ENCODE measurements at regions not wholly inside any gene's neighbourhood (a gene's known extent, or its start where the extent isn't known, plus 50 kb on each side); places are given as distances from the start of the nearest gene placed in this dataset.

DNA sequence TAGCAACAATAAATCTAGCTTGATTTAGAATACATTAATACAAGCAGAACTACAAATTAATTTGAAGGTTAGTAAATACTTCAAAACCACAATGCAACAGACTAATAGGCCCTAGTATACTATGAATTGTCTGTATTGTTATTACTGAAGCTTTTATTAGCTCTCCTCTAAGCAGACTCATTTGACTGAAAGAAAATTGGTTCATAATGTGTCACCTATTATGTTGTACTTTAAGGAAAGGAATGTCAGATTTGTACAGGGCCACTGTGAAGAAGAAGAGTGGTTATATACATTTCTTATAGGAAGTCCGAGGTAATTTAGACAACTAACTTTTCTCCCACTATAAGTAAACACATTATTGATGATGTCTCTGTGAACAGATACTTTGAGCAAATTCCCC, 954.5 kb downstream of the ZPLD1 start:
- ChIA-PET POLR2A (no interaction called here), CTCF (no interaction called here)
- DNase-seq (ENCODE audit: low read depth, low spot score) (no peak), ATAC-seq (no peak)
- no peaks in the 10 kb centered on the region for H3K36me3 ChIP-seq (ENCODE audit: control insufficient read depth, insufficient read depth, low read length)
- H3K4me1 ChIP-seq (ENCODE audit: control insufficient read depth, insufficient read depth, low read length) = no peaks in the 10 kb centered on the region
- no peak overlapping the region for H3K4me3 ChIP-seq (ENCODE audit: low read depth in 2 of 2, low read length in 2 of 2)
- in situ Hi-C loops (cut with HindIII; ENCODE audit: low pct_unique_long_range_greater_than_20kb, low sequenced_read_pairs) (no loop called here), intact Hi-C loops (cut with micrococcal nuclease; ENCODE audit: unreplicated experiment) (loop anchor here (10.0 kb wide), 1 partner anchor 525 kb away; no protein-coding TSS in a partner anchor)
- H3K9me3 ChIP-seq (ENCODE audit: control insufficient read depth, insufficient read depth, low read depth, low read length) = no peaks in the 10 kb centered on the region; the same call in 1 of the 2 replicates
- no peak for TF ChIP-seq POLR2AphosphoS5 (IDR thresholded peaks at IDR 0.05; ENCODE audit: low read depth, low read length)
- H3K27ac ChIP-seq (ENCODE audit: low read length) = no peak overlapping the region
- no peaks in the 10 kb centered on the region for H3K27me3 ChIP-seq (ENCODE audit: control insufficient read depth, insufficient read depth, low read length)
- BruUV-seq (replicated peaks) = no TSS peak

DNA sequence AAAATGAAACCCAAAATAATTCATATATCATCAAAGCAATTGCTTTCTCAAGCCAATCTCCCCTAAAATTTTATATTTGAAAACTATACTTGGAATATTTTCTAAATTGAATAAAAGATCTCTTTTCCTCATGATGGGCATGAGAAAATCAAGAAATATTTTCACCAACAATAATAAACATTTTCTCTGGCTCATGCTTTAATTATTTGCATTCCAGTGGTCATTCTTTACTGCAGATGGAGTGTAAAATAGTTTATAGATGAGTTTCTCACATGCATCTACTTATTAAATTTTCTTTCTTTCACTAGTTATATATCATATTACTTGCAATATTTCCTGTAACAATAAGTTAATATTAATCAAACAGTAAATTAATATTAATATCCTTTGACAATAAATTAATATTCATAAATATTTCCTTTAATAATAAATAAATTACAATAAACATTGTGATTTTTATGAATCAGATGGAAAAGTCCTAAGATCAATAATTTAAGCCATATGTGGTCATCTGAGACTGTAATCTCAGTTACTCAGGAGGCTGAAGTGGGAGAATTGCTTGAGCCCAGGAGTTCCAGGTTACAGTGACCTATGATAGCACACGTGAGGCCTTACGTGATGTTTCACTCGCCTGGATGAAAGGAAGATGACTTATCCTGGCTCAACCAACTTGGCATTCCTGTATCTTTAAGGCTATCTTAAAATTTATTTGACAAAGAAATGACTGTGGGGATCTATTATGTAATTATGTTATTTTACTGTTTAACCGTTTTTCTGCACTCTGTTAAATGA, 958.8 kb downstream of the ZPLD1 start:
- Histone ChIP-seq H3K4me1 (ENCODE audit: control insufficient read depth, insufficient read depth, low read length) (no peaks in the 10 kb centered on the region), H3K4me3 (ENCODE audit: low read depth in 2 of 2, low read length in 2 of 2) (no peak overlapping the region), H3K9me3 (ENCODE audit: control insufficient read depth, insufficient read depth, low read depth, low read length) (no peaks in the 10 kb centered on the region; the same call in none of the 2 replicates), H3K36me3 (ENCODE audit: control insufficient read depth, insufficient read depth, low read length) (no peaks in the 10 kb centered on the region), H3K27ac (ENCODE audit: low read length) (no peak overlapping the region), H3K27me3 (ENCODE audit: control insufficient read depth, insufficient read depth, low read length) (no peaks in the 10 kb centered on the region)
- in situ Hi-C loops (cut with HindIII; ENCODE audit: low pct_unique_long_range_greater_than_20kb, low sequenced_read_pairs) = no loop called here
- intact Hi-C loops (cut with micrococcal nuclease; ENCODE audit: unreplicated experiment) = no loop called here
- ChIA-PET CTCF (no interaction called here), POLR2A (no interaction called here)
- DNase-seq (ENCODE audit: low read depth, low spot score) = no peak
- TF ChIP-seq, protein P1, sequence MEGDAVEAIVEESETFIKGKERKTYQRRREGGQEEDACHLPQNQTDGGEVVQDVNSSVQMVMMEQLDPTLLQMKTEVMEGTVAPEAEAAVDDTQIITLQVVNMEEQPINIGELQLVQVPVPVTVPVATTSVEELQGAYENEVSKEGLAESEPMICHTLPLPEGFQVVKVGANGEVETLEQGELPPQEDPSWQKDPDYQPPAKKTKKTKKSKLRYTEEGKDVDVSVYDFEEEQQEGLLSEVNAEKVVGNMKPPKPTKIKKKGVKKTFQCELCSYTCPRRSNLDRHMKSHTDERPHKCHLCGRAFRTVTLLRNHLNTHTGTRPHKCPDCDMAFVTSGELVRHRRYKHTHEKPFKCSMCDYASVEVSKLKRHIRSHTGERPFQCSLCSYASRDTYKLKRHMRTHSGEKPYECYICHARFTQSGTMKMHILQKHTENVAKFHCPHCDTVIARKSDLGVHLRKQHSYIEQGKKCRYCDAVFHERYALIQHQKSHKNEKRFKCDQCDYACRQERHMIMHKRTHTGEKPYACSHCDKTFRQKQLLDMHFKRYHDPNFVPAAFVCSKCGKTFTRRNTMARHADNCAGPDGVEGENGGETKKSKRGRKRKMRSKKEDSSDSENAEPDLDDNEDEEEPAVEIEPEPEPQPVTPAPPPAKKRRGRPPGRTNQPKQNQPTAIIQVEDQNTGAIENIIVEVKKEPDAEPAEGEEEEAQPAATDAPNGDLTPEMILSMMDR (IDR thresholded peaks at IDR 0.05) = no peak
- no peak for TF ChIP-seq SIN3A (IDR thresholded peaks at IDR 0.05; ENCODE audit: borderline replicate concordance, insufficient read depth, low read depth, low read length)
- TF ChIP-seq POLR2AphosphoS5 (IDR thresholded peaks at IDR 0.05; ENCODE audit: low read depth, low read length) = no peak
- no peak for TF ChIP-seq TCF7L2 (IDR thresholded peaks at IDR 0.05; ENCODE audit: low read depth, low read length)
- TF ChIP-seq, protein P2, sequence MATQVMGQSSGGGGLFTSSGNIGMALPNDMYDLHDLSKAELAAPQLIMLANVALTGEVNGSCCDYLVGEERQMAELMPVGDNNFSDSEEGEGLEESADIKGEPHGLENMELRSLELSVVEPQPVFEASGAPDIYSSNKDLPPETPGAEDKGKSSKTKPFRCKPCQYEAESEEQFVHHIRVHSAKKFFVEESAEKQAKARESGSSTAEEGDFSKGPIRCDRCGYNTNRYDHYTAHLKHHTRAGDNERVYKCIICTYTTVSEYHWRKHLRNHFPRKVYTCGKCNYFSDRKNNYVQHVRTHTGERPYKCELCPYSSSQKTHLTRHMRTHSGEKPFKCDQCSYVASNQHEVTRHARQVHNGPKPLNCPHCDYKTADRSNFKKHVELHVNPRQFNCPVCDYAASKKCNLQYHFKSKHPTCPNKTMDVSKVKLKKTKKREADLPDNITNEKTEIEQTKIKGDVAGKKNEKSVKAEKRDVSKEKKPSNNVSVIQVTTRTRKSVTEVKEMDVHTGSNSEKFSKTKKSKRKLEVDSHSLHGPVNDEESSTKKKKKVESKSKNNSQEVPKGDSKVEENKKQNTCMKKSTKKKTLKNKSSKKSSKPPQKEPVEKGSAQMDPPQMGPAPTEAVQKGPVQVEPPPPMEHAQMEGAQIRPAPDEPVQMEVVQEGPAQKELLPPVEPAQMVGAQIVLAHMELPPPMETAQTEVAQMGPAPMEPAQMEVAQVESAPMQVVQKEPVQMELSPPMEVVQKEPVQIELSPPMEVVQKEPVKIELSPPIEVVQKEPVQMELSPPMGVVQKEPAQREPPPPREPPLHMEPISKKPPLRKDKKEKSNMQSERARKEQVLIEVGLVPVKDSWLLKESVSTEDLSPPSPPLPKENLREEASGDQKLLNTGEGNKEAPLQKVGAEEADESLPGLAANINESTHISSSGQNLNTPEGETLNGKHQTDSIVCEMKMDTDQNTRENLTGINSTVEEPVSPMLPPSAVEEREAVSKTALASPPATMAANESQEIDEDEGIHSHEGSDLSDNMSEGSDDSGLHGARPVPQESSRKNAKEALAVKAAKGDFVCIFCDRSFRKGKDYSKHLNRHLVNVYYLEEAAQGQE (IDR thresholded peaks at IDR 0.05; ENCODE audit: insufficient read depth in 1 of 2, low read depth in 2 of 2, low read length in 1 of 2) = no peak
- no peak for ATAC-seq
- no TSS peak for BruUV-seq (replicated peaks)

DNA sequence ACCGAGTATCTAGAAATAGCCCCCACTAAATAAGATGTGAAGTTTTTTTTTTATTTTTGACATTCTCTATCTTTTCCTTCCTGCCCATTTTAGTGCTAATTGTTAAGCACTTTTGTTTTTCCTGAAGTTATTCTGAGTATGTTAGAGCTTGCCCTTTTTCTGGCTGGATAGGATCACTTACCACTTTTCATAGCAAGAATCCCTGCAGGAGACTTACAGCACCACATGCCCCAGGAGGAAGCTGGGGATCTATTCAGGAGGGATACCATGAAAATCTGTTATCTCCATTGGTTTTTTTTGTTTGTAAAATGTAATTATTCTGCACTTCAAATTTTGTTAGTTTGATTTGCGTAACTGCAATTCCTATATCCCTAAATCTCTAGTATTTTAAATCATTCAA, 968.4 kb downstream of the ZPLD1 start:
- H3K27ac ChIP-seq (ENCODE audit: low read length) = no peak overlapping the region
- no peaks in the 10 kb centered on the region for H3K9me3 ChIP-seq (ENCODE audit: control insufficient read depth, insufficient read depth, low read depth, low read length)
- no peaks in the 10 kb centered on the region for H3K4me1 ChIP-seq (ENCODE audit: control insufficient read depth, insufficient read depth, low read length)
- no peaks in the 10 kb centered on the region for H3K36me3 ChIP-seq (ENCODE audit: control insufficient read depth, insufficient read depth, low read length)
- POLR2A ChIA-PET = no interaction called here
- TF ChIP-seq, protein P2 (IDR thresholded peaks at IDR 0.05; ENCODE audit: insufficient read depth in 1 of 2, low read depth in 2 of 2, low read length in 1 of 2) = no peak
- TF ChIP-seq TCF7L2 (IDR thresholded peaks at IDR 0.05; ENCODE audit: low read depth, low read length) (no peak), POLR2AphosphoS5 (IDR thresholded peaks at IDR 0.05; ENCODE audit: low read depth, low read length) (no peak)
- CTCF ChIA-PET = no interaction called here
- DNase-seq (ENCODE audit: low read depth, low spot score) = no peak
- intact Hi-C loops (cut with micrococcal nuclease; ENCODE audit: unreplicated experiment) = no loop called here
- in situ Hi-C loops (cut with HindIII; ENCODE audit: low pct_unique_long_range_greater_than_20kb, low sequenced_read_pairs) = no loop called here
- ATAC-seq = no peak
- no peaks in the 10 kb centered on the region for H3K27me3 ChIP-seq (ENCODE audit: control insufficient read depth, insufficient read depth, low read length)
- no peak overlapping the region for H3K4me3 ChIP-seq (ENCODE audit: low read depth in 2 of 2, low read length in 2 of 2)
- no TSS peak for BruUV-seq (replicated peaks)
